Right forelimb (tissue), 1 donor: ENCODE measurements at regions not wholly inside any gene's neighbourhood (a gene's known extent, or its start where the extent isn't known, plus 50 kb on each side); places are given as distances from the start of the nearest gene placed in this dataset.
"Not testable (repeated sequence)": the region's sequence is repeated elsewhere in the genome, so short reads cannot be mapped to it uniquely, and the experiment has no call there.

ENCODE experiments used
- DNase-seq: peaks from one replicate; pipeline ENCODE4 v3.0.0-alpha.2; 2018

- DNase-seq = no peak
Observed at GRCh38 chr18:43341014-43341413, 63.7 kb upstream of the SYT4 start.

- DNase-seq = no peak
Observed at GRCh38 chr18:43350176-43350575, 72.9 kb upstream of the SYT4 start.

- no peak for DNase-seq
Observed at GRCh38 chr18:43364535-43364934, 87.2 kb upstream of the SYT4 start.

- DNase-seq = no peak
Observed at GRCh38 chr18:43367895-43368294, 90.6 kb upstream of the SYT4 start.

- not testable (repeated sequence) for DNase-seq
Observed at GRCh38 chr18:43369311-43369710, 92.0 kb upstream of the SYT4 start.

GRCh38 chr18:43372773-43373172 is 95.5 kb upstream of the SYT4 start:
- DNase-seq = no peak

GRCh38 chr18:43380104-43380672 is 102.9 kb upstream of the SYT4 start:
- no peak for DNase-seq

- no peak for DNase-seq
Observed at GRCh38 chr18:43382641-43383403, 105.5 kb upstream of the SYT4 start.

- DNase-seq = no peak
Observed at GRCh38 chr18:43389163-43389562, 111.9 kb upstream of the SYT4 start.

GRCh38 chr18:43392168-43392567 is 114.9 kb upstream of the SYT4 start:
- DNase-seq = no peak

- no peak for DNase-seq
Observed at GRCh38 chr18:43393174-43393573, 115.9 kb upstream of the SYT4 start.

- DNase-seq = no peak
Observed at GRCh38 chr18:43396266-43396665, 119.0 kb upstream of the SYT4 start.

- no peak for DNase-seq
Observed at GRCh38 chr18:43398601-43399000, 121.3 kb upstream of the SYT4 start.

GRCh38 chr18:43405097-43405496 is 127.8 kb upstream of the SYT4 start:
- DNase-seq = no peak

- no peak for DNase-seq
Observed at GRCh38 chr18:43414006-43414405, 136.7 kb upstream of the SYT4 start.

- no peak for DNase-seq
Observed at GRCh38 chr18:43420091-43420490, 142.8 kb upstream of the SYT4 start.

GRCh38 chr18:43420950-43421349 is 143.7 kb upstream of the SYT4 start:
- DNase-seq = no peak

GRCh38 chr18:43422518-43422917 is 145.2 kb upstream of the SYT4 start:
- DNase-seq = no peak

- no peak for DNase-seq
Observed at GRCh38 chr18:43435851-43436250, 158.6 kb upstream of the SYT4 start.

GRCh38 chr18:43442131-43442530 is 164.8 kb upstream of the SYT4 start:
- no peak for DNase-seq

- no peak for DNase-seq
Observed at GRCh38 chr18:43442571-43442970, 165.3 kb upstream of the SYT4 start.

GRCh38 chr18:43465483-43465882 is 188.2 kb upstream of the SYT4 start:
- DNase-seq = no peak

- no peak for DNase-seq
Observed at GRCh38 chr18:43471873-43472272, 194.6 kb upstream of the SYT4 start.

- DNase-seq = no peak
Observed at GRCh38 chr18:43481069-43481468, 203.8 kb upstream of the SYT4 start.

GRCh38 chr18:43482136-43482535 is 204.8 kb upstream of the SYT4 start:
- DNase-seq = no peak
